ENCODE measurements at regions not wholly inside any gene's neighbourhood (a gene's known extent, or its start where the extent isn't known, plus 50 kb on each side); places are given as distances from the start of the nearest gene placed in this dataset.
"Not testable (repeated sequence)": the region's sequence is repeated elsewhere in the genome, so short reads cannot be mapped to it uniquely, and the experiment has no call there.

DNA sequence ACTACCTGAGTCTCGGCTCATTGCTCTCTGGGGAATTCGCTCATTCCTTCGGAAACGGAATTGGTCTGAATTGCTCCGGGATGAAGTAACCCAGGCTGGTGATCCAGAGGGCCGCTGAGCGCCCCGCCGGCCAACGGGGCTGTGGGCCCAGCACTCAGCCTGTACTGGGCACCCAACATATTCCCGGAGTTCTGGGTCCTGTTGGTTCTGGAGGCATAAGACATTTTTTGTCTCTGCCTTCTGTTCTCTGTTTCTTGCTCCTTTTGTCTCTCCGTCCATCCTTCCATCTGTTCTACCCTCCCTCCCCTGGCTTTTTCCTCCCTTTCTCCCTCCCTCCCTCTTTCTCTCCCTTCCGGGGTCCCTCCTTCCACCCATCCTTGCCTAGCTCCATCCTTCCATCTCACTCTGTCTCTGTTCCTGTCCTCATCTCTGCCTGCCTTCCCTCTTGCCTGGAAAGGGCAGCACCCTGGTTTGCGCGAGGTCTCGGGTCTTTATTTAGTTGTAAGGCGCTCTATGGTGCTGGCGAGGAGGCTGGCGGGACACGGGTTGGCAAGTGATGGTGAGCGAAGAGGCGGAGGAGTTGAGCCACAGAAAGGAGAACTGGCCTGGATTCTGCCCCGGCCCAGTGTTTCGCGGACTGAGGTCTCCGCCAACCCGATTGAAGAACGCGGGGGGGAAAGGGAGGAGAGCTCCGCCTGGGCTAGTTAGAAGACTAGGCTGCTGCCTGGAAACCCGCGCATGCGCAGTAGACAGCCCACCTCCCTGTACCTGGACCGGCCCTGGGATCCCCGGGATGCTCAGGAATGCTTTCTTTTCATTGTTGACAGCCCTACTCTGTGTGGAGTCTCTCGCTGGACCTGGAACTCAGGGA is 1468.0 kb downstream of the FOXD4L5 start:
- intact Hi-C loops (cut with DNase I; ENCODE audit: low total_unique reads): no loop called here
- no peaks in the 10 kb centered on the region for H3K4me1 ChIP-seq
- peak overlapping the region in 1 of 4 donors; percentile 47 for H3K27ac ChIP-seq
- in situ Hi-C loops (cut with MboI; ENCODE audit: low pct_ligation_motif_present in 1 of 4, low pct_unique_long_range_greater_than_20kb in 1 of 4, low sequenced_read_pairs in 3 of 4): no loop called here
- TF ChIP-seq EP300 (IDR thresholded peaks at IDR 0.05; ENCODE audit: low read depth) (no peak), POLR2AphosphoS5 (IDR thresholded peaks at IDR 0.05) (no peak), POLR2A (IDR thresholded peaks at IDR 0.05) (no peak)
- TF ChIP-seq, protein P1, sequence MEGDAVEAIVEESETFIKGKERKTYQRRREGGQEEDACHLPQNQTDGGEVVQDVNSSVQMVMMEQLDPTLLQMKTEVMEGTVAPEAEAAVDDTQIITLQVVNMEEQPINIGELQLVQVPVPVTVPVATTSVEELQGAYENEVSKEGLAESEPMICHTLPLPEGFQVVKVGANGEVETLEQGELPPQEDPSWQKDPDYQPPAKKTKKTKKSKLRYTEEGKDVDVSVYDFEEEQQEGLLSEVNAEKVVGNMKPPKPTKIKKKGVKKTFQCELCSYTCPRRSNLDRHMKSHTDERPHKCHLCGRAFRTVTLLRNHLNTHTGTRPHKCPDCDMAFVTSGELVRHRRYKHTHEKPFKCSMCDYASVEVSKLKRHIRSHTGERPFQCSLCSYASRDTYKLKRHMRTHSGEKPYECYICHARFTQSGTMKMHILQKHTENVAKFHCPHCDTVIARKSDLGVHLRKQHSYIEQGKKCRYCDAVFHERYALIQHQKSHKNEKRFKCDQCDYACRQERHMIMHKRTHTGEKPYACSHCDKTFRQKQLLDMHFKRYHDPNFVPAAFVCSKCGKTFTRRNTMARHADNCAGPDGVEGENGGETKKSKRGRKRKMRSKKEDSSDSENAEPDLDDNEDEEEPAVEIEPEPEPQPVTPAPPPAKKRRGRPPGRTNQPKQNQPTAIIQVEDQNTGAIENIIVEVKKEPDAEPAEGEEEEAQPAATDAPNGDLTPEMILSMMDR (IDR thresholded peaks at IDR 0.05): no peak
- no peaks in the 10 kb centered on the region for H3K36me3 ChIP-seq
- peak overlapping the region in 1 of 4 donors; percentile 29 for H3K4me3 ChIP-seq
- no peaks in the 10 kb centered on the region for H3K9me3 ChIP-seq
- 30 to 38% methylated on average over 36 of the region's 36 CpGs for WGBS, 2 donors (ENCODE audit: low coverage in 1 of 2)
- peak; percentile 79 for DNase-seq
- peaks cover 9% of the 10 kb centered on the region for H3K27me3 ChIP-seq

GRCh38 chr9:63814970-63815669 is 1469.9 kb downstream of the FOXD4L5 start:
- in situ Hi-C loops (cut with MboI; ENCODE audit: low pct_ligation_motif_present in 1 of 4, low pct_unique_long_range_greater_than_20kb in 1 of 4, low sequenced_read_pairs in 3 of 4); intact Hi-C loops (cut with DNase I; ENCODE audit: low total_unique reads); H3K27ac ChIP-seq; H3K9me3 ChIP-seq; DNase-seq; H3K4me1 ChIP-seq; H3K4me3 ChIP-seq; H3K27me3 ChIP-seq; H3K36me3 ChIP-seq: not testable (repeated sequence)
- 78% methylated on average over 19 of the region's 52 CpGs; no CpG with 5 or more reads in 1 of the 2 donors for WGBS, 2 donors (ENCODE audit: low coverage in 1 of 2)

DNA sequence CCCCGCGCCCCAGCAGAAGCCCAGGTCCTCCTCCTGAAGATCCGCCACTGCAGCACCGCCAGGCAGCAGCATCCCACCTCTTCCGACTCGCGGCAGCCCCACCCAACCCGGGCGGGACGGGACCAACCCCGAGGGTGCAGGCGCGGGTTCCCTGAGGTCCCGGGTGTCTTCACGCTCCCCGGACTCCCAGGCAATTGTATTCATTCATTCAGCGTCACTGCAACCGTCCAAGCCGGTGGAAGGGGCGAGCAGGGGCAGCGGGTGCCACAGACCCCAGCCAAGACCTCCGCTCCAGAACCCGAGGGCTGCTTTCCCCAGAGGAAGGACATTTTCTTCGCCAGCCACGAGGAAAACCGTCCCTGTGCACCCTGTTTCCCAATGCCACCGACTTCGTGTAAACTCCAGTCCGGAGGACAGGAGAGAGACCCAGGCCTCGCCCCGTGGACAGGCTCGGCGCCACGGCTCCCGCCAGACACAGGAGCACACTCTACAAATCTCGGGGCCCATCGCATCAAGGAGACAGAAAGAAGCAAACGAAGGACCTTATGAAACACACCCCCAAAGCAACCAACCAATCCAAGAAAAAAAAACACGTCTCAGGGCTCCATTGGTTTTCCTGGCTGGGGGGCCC is 1471.5 kb downstream of the FOXD4L5 start:
- peak overlapping the region in 1 of 4 donors; percentile 18 for H3K4me3 ChIP-seq
- 27 to 77% methylated on average over 1 to 39 of the region's 39 CpGs for WGBS, 2 donors (ENCODE audit: low coverage in 1 of 2)
- DNase-seq; H3K9me3 ChIP-seq; intact Hi-C loops (cut with DNase I; ENCODE audit: low total_unique reads); H3K36me3 ChIP-seq; H3K4me1 ChIP-seq; H3K27ac ChIP-seq; H3K27me3 ChIP-seq; in situ Hi-C loops (cut with MboI; ENCODE audit: low pct_ligation_motif_present in 1 of 4, low pct_unique_long_range_greater_than_20kb in 1 of 4, low sequenced_read_pairs in 3 of 4): not testable (repeated sequence)

GRCh38 chr9:63812822-63813221 is 1472.2 kb downstream of the FOXD4L5 start:
- in situ Hi-C loops (cut with MboI; ENCODE audit: low pct_ligation_motif_present in 1 of 4, low pct_unique_long_range_greater_than_20kb in 1 of 4, low sequenced_read_pairs in 3 of 4); H3K36me3 ChIP-seq; H3K4me1 ChIP-seq; DNase-seq; H3K27ac ChIP-seq; intact Hi-C loops (cut with DNase I; ENCODE audit: low total_unique reads); H3K27me3 ChIP-seq; H3K9me3 ChIP-seq; H3K4me3 ChIP-seq: not testable (repeated sequence)
- WGBS, 2 donors (ENCODE audit: low coverage in 1 of 2): 35 to 80% methylated on average over 7 to 29 of the region's 34 CpGs

DNA sequence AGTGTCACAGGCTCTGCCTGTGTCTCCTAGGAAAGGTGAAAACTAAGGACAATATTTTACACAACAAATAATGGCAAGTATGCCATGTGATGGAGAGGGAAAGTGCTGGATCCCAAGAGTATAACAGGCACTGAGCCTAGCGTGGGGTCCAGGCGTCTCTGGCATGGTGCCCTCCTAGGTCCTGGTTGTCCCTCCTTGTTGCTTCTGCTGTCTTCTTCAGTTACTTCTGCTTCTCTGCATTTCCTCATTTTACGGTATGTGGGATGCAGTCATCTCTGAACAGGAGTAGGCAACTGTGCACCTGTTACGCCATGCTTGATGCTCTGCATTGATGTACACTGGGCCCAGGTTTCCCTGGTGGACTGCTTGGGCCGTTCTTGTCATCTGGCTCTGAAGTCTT is 1480.8 kb downstream of the FOXD4L5 start:
- in situ Hi-C loops (cut with MboI; ENCODE audit: low pct_ligation_motif_present in 1 of 4, low pct_unique_long_range_greater_than_20kb in 1 of 4, low sequenced_read_pairs in 3 of 4); intact Hi-C loops (cut with DNase I; ENCODE audit: low total_unique reads): not testable (repeated sequence)
- WGBS, 2 donors (ENCODE audit: low coverage in 1 of 2): 40 to 70% methylated on average over 3 to 5 of the region's 5 CpGs

GRCh38 chr9:63794081-63794685 is 1490.8 kb downstream of the FOXD4L5 start:
- DNase-seq; H3K36me3 ChIP-seq; H3K27ac ChIP-seq; H3K4me1 ChIP-seq; intact Hi-C loops (cut with DNase I; ENCODE audit: low total_unique reads); H3K9me3 ChIP-seq; in situ Hi-C loops (cut with MboI; ENCODE audit: low pct_ligation_motif_present in 1 of 4, low pct_unique_long_range_greater_than_20kb in 1 of 4, low sequenced_read_pairs in 3 of 4); H3K4me3 ChIP-seq; H3K27me3 ChIP-seq: not testable (repeated sequence)
- 51 to 67% methylated on average over 8 of the region's 8 CpGs for WGBS, 2 donors (ENCODE audit: low coverage in 1 of 2)

More for the DNA sequence above, 1480.8 kb downstream of the FOXD4L5 start:
- not testable (repeated sequence) for H3K4me1 ChIP-seq, H3K27me3 ChIP-seq, H3K9me3 ChIP-seq, H3K36me3 ChIP-seq, H3K27ac ChIP-seq, DNase-seq, H3K4me3 ChIP-seq

- H3K4me1 ChIP-seq; H3K36me3 ChIP-seq; H3K4me3 ChIP-seq; H3K27me3 ChIP-seq; DNase-seq; in situ Hi-C loops (cut with MboI; ENCODE audit: low pct_ligation_motif_present in 1 of 4, low pct_unique_long_range_greater_than_20kb in 1 of 4, low sequenced_read_pairs in 3 of 4); H3K27ac ChIP-seq; H3K9me3 ChIP-seq; intact Hi-C loops (cut with DNase I; ENCODE audit: low total_unique reads): not testable (repeated sequence)
- WGBS, 2 donors (ENCODE audit: low coverage in 1 of 2): 39 to 46% methylated on average over 2 to 3 of the region's 3 CpGs
These were observed 1497.6 kb downstream of the FOXD4L5 start for GRCh38 chr9:63787454-63787853.

DNA sequence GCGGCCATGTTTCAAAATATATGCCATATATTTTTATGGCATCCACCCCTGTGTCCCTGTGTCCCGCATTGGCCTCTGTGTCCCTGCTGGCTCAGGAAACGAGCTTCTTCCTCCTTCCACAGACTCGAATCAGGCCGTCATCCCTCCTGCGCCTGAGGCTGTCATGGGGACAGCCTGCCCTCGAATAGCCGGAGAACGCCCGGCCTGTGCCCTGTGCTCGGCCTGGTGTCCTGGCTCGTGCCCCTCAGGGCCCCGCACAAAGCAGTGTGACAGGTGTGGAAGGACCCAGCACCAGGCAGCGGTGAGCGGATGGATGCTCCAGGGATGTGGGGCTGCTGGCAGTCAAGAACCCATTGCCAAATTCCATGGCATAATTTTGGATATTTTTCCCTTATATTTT is 1500.0 kb downstream of the FOXD4L5 start:
- 68 to 84% methylated on average over 5 to 12 of the region's 15 CpGs for WGBS, 2 donors (ENCODE audit: low coverage in 1 of 2)
- H3K4me1 ChIP-seq; intact Hi-C loops (cut with DNase I; ENCODE audit: low total_unique reads): not testable (repeated sequence)

GRCh38 chr9:63784421-63784820 is 1500.6 kb downstream of the FOXD4L5 start:
- H3K9me3 ChIP-seq; in situ Hi-C loops (cut with MboI; ENCODE audit: low pct_ligation_motif_present in 1 of 4, low pct_unique_long_range_greater_than_20kb in 1 of 4, low sequenced_read_pairs in 3 of 4); H3K36me3 ChIP-seq; H3K4me1 ChIP-seq; H3K27ac ChIP-seq; DNase-seq; intact Hi-C loops (cut with DNase I; ENCODE audit: low total_unique reads); H3K4me3 ChIP-seq; H3K27me3 ChIP-seq: not testable (repeated sequence)
- 84% methylated on average over 18 of the region's 21 CpGs; no CpG with 5 or more reads in 1 of the 2 donors for WGBS, 2 donors (ENCODE audit: low coverage in 1 of 2)

More for the DNA sequence above, 1500.0 kb downstream of the FOXD4L5 start:
- H3K27ac ChIP-seq; in situ Hi-C loops (cut with MboI; ENCODE audit: low pct_ligation_motif_present in 1 of 4, low pct_unique_long_range_greater_than_20kb in 1 of 4, low sequenced_read_pairs in 3 of 4); DNase-seq; H3K9me3 ChIP-seq; H3K4me3 ChIP-seq; H3K27me3 ChIP-seq; H3K36me3 ChIP-seq: not testable (repeated sequence)

Data from transverse colon (tissue), 4 donors.